ENCODE measurements at regions not wholly inside any gene's neighbourhood (a gene's known extent, or its start where the extent isn't known, plus 50 kb on each side); places are given as distances from the start of the nearest gene placed in this dataset.

DNA sequence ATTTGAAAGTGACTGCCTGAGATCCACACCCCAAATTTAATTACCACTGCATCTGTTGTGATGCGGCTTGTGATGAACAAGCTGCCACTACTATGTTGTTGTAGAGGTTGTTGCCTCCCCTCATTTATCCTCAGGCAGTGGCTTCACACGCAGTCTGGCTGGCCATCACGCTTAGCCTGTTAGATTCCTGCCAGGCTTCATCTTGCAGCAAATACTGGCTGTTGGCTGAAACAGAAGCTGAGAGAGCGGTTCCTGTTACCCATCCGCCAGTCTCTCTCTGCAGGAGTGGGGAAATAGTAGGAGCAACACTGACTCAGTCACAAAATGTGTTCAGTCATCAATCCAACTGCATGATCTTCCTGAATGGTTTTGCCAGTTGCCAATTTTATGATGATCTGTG lies 934.4 kb downstream of the FLRT2 start (continued):
- TF ChIP-seq, protein P1, sequence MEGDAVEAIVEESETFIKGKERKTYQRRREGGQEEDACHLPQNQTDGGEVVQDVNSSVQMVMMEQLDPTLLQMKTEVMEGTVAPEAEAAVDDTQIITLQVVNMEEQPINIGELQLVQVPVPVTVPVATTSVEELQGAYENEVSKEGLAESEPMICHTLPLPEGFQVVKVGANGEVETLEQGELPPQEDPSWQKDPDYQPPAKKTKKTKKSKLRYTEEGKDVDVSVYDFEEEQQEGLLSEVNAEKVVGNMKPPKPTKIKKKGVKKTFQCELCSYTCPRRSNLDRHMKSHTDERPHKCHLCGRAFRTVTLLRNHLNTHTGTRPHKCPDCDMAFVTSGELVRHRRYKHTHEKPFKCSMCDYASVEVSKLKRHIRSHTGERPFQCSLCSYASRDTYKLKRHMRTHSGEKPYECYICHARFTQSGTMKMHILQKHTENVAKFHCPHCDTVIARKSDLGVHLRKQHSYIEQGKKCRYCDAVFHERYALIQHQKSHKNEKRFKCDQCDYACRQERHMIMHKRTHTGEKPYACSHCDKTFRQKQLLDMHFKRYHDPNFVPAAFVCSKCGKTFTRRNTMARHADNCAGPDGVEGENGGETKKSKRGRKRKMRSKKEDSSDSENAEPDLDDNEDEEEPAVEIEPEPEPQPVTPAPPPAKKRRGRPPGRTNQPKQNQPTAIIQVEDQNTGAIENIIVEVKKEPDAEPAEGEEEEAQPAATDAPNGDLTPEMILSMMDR (conservative IDR thresholded peaks at IDR 0.05; ENCODE audit: low read depth in 2 of 2) = no peak
- TF ChIP-seq, protein P2, sequence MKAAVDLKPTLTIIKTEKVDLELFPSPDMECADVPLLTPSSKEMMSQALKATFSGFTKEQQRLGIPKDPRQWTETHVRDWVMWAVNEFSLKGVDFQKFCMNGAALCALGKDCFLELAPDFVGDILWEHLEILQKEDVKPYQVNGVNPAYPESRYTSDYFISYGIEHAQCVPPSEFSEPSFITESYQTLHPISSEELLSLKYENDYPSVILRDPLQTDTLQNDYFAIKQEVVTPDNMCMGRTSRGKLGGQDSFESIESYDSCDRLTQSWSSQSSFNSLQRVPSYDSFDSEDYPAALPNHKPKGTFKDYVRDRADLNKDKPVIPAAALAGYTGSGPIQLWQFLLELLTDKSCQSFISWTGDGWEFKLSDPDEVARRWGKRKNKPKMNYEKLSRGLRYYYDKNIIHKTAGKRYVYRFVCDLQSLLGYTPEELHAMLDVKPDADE (IDR thresholded peaks at IDR 0.05) = no peak
- no peak for TF ChIP-seq ZNF114 (CRISPR knock-in tag; IDR thresholded peaks at IDR 0.05)
- no peak for TF ChIP-seq POLR2AphosphoS5 (IDR thresholded peaks at IDR 0.05; ENCODE audit: low read depth)
- no peak for TF ChIP-seq EZH2 (IDR thresholded peaks at IDR 0.05; ENCODE audit: low read depth, unreplicated experiment)

DNA sequence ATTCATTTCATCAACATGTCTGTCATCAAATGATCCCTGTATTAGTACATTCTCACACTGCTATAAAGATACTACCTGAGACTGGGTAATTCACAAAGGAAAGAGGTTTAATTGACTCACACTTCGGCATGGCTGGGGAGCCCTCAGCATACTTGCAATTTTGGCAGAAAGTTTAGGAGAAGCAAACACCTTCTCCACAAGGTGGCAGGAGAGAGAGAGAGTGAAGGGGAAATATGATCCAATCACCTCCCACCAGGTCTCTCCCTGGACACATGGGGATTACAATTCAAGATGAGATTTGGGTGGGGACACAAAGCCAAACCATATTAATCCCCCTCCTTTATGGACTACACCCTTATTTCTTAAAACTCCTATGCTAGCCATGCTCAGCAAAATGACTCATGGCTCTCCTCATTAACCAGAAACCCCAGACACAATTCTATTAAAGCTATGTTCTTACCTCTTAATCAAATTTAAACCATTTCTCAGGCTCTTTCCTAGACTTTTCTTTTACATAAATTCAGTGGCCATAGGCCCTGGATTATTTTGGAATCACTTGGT lies 932.3 kb downstream of the FLRT2 start:
- no peaks in the 10 kb centered on the region for H3K4me1 Mint-ChIP-seq
- H3K4me1 ChIP-seq (ENCODE audit: insufficient read depth) = no peaks in the 10 kb centered on the region
- no peaks in the 10 kb centered on the region for H3K9me2 ChIP-seq (ENCODE audit: insufficient read depth)
- no peak overlapping the region for H3K27ac ChIP-seq (ENCODE audit: low read depth)
- no peaks in the 10 kb centered on the region for H3K36me3 ChIP-seq (ENCODE audit: insufficient read depth)
- H4K20me1 ChIP-seq (replicated peaks; ENCODE audit: insufficient read depth) = no peaks in the 10 kb centered on the region
- no peak overlapping the region for H3K4me3 Mint-ChIP-seq
- H3K27me3 Mint-ChIP-seq (ENCODE audit: insufficient read depth, low read depth, poor library complexity) = no peaks in the 10 kb centered on the region
- TF ChIP-seq NANOG (IDR thresholded peaks at IDR 0.05; ENCODE audit: borderline replicate concordance) (no peak), POLR2AphosphoS5 (IDR thresholded peaks at IDR 0.05; ENCODE audit: low read depth) (no peak)
- TF ChIP-seq, protein P1 (conservative IDR thresholded peaks at IDR 0.05; ENCODE audit: low read depth in 2 of 2) = peak; percentile 62 to 68
- no peak overlapping the region for H3K4me3 ChIP-seq
- peaks cover 6% of the 10 kb centered on the region for H3K9me3 Mint-ChIP-seq
- H3K4me2 ChIP-seq = no peak overlapping the region
- H3F3A ChIP-seq (replicated peaks; ENCODE audit: low read depth) = no peaks in the 10 kb centered on the region
- no peaks in the 10 kb centered on the region for H3K27me3 ChIP-seq (ENCODE audit: insufficient read depth)
- H3K79me2 ChIP-seq (replicated peaks; ENCODE audit: insufficient read depth) = no peaks in the 10 kb centered on the region
- no peak overlapping the region for H3K27ac Mint-ChIP-seq
- DNase-seq (ENCODE audit: low spot score) (peak; percentile 69), ATAC-seq (no peak; the same call in 2 of the 3 replicates)
- no peaks in the 10 kb centered on the region; the same call in 2 of the 3 replicates for H3K36me3 Mint-ChIP-seq (ENCODE audit: low read depth)
- H2AFZ ChIP-seq = no peak overlapping the region

DNA sequence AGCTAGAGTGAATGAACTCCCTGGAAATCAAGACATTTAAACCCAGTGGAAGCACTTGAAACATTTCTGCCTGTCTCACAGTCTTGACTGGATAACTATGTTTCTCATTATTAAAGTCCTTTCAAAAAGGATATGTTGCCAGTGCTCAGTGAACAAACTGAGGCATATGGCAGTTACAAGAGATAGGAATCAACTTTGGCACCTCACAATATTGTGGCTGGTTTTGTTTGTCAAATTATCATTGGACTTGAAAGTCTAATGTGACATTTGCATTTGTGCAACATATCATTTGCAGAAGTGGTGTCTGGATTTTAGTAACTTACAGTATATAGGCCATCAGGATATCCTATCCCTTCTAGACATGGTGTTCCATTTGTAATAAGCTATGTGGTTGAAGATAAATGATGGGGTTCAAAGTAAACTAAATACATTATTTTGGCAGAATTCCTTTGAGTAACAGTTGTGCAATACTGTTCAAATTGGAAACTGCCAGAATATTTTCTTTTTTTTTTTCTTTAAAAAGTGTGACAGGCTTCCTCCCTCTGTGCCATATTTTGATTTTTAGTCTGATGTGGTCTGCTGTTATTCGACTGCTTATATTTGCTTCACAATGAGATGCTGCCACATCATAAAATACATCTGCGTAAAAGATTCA lies 927.7 kb downstream of the FLRT2 start:
- H2AFZ ChIP-seq = no peak overlapping the region
- no peaks in the 10 kb centered on the region; the same call in 2 of the 3 replicates for H3K36me3 Mint-ChIP-seq (ENCODE audit: low read depth)
- no peaks in the 10 kb centered on the region for H3F3A ChIP-seq (replicated peaks; ENCODE audit: low read depth)
- ATAC-seq = no peak
- H3K4me3 ChIP-seq = no peak overlapping the region
- H3K36me3 ChIP-seq (ENCODE audit: insufficient read depth) = no peaks in the 10 kb centered on the region
- no peaks in the 10 kb centered on the region for H3K4me1 Mint-ChIP-seq
- H3K27ac Mint-ChIP-seq = no peak overlapping the region
- H3K4me3 Mint-ChIP-seq = no peak overlapping the region
- H4K20me1 ChIP-seq (replicated peaks; ENCODE audit: insufficient read depth) = no peaks in the 10 kb centered on the region
- no peaks in the 10 kb centered on the region for H3K4me1 ChIP-seq (ENCODE audit: insufficient read depth)
- H3K4me2 ChIP-seq = no peak overlapping the region
- no peak for DNase-seq (ENCODE audit: low spot score)
- H3K9me3 Mint-ChIP-seq = peaks cover 6% of the 10 kb centered on the region
- no peak overlapping the region for H3K27ac ChIP-seq (ENCODE audit: low read depth)
- no peaks in the 10 kb centered on the region for H3K27me3 ChIP-seq (ENCODE audit: insufficient read depth)
- no peaks in the 10 kb centered on the region for H3K27me3 Mint-ChIP-seq (ENCODE audit: insufficient read depth, low read depth, poor library complexity)
- no peaks in the 10 kb centered on the region for H3K79me2 ChIP-seq (replicated peaks; ENCODE audit: insufficient read depth)
- H3K9me2 ChIP-seq (ENCODE audit: insufficient read depth) = no peaks in the 10 kb centered on the region
- TF ChIP-seq, protein P2 (IDR thresholded peaks at IDR 0.05) = no peak
- TF ChIP-seq NANOG (IDR thresholded peaks at IDR 0.05; ENCODE audit: borderline replicate concordance) (no peak), JUNB (IDR thresholded peaks at IDR 0.05; ENCODE audit: unreplicated experiment) (no peak), CREB1 (CRISPR knock-in tag; IDR thresholded peaks at IDR 0.05; ENCODE audit: low read depth) (no peak), EZH2phosphoT487 (IDR thresholded peaks at IDR 0.05; ENCODE audit: unreplicated experiment) (no peak)

Measured in GM23338 (cell line).